Stimulated activated naive CD4-positive, alpha-beta T cell treated with Interleukin-2 at 50 U/mL for 16 hours (primary cell): ENCODE measurements at regions not wholly inside any gene's neighbourhood (a gene's known extent, or its start where the extent isn't known, plus 50 kb on each side); places are given as distances from the start of the nearest gene placed in this dataset.

Source experiments
- DNase-seq: peaks from one replicate; lab custom pipeline; 2025; lab: John Stamatoyannopoulos, UW

- no peak for DNase-seq
Measured at GRCh38 chr2:118278046-118278445, 189.8 kb downstream of the INSIG2 start.

DNA sequence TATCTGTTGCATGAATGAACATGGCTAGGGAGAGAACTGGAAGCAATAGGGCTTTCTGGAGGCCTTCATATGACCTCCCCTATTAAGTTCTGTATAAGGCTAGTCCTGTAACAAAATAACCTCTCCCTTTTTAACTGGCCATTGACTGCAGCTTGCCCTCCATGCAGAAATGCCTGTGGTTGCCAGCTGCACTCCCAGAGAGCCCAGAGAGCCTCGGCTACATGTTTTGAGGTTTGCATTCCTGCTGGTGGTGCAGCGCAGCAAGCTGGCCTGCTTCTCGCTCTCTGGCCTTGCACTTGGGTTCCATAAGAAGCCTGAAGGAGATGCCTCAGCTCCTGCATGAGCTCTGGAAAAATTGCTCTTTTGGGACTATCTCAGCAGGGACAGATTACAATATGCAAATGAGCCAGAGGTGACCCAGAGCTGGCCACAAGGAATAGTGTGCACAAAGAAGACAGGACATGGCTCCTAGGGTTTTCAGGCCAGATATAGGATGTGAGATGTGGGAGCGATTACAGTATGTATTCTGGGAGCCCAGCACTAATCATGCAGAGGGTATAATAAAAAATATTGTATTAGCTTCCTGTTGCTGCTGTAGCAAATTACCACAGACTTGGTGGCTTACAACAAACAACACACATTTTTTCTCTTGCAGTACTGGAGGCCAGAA, 186.7 kb downstream of the INSIG2 start:
- DNase-seq = no peak

- no peak for DNase-seq
Measured at GRCh38 chr2:118272391-118272790, 184.1 kb downstream of the INSIG2 start.

DNA sequence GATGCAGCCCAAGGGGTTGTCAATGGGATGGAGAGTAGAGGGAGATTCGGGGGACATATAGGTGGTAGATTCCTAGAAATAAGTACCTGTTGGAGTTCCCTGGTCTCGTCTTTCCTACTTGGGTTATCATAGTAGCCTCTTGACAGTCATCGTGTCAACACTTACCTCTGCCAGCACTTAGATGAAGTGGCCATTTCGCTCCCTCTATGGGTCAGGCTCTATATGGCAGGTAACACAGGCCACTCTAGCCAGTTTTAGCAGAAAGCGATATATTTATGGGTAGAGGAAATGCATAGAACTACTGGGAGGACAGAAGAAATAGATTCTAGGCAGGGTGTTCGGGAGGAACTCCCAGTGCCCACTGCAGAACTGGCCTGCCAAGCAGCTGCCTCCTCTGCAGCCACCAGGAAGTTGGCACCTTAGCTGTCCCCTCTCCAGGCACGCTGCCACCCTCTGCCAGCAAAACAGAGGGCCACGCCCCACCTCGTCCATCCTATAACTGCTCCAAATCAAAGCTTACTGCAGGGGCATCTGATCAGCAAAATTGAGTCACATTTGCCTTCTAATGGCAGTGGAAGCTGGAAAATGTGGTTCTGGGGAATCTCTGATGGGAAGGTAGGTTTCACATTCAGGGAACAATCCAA, 181.3 kb downstream of the INSIG2 start:
- DNase-seq = no peak

- DNase-seq = no peak
Measured at GRCh38 chr2:118268268-118268667, 180.0 kb downstream of the INSIG2 start.

DNA sequence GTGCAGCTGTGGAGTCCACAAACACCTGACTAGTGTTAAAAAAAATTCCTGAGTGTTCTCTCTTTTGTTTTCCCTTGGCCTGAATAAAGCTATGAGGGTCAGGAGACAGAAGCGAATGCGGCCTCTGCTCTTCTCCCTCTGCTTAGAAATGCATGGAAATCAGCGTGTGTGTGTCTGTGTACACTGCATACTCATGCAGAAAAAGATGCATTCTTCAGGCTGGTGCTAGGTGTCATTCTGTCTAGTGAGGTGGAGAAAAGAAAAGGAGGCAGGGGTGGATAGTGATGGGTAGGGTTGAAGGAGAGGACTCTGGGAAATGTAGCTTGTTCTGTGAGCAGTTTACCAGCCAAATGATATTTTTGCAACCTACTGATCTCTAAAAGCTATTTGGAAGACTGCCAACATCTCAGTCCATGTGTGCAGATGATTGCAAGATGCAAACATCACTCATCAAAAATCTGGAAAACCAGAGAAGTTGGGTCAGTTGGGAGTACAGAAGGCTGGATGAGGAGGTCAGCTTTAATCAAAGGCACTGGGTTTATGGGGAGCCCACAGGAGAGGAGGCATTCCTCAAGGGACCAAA, 177.7 kb downstream of the INSIG2 start:
- no peak for DNase-seq

GRCh38 chr2:118264232-118264990, 176.1 kb downstream of the INSIG2 start:
- DNase-seq = no peak

DNA sequence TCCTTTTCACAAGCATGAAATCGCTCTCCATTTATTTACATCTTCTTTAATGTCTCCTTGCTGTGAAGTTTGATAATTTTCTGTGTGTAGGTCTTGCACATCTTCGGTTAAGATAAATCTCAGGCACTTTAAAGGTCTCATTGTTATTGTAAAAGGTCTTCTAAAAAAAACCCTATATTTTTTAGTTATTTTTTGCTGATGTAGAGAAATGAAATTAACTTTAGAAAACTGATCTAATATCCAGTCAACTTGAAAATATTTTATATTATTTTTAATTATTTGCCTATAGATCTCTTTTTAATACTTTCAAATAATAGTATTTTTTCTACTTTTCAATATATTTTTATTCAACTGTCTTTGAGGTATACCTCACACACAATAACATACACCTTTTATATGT, 169.4 kb downstream of the INSIG2 start:
- no peak for DNase-seq

DNA sequence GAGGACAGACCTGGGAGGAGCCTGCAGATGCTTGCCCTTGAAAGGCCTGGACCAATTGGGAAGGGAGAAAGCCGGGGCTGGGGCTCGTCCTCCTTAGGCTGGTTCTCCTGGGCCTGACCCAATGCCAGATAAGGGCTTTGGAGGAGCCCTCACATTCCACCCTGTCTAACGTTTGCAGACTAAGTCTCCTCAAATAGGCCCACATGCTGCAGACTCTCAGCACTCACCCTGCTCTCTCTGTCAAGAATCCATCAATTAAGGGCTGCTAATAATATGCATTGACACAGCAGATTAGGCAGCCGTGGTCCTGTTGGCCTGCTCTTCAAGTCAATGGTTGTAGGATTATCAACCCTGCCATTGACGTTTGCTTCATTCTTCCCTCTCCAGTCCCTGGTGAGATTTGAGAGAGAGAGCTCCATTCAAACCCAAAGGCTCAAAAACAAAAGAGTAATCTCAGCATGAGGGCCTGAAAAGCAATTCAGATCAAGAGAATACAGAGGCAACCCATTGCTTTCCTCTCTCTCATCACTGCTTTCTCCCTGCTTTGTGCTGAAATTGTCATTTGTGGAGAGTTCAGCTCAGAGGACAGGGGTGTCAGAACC, 167.6 kb downstream of the INSIG2 start:
- no peak for DNase-seq

- DNase-seq = no peak
Measured at GRCh38 chr2:118255301-118255700, 167.0 kb downstream of the INSIG2 start.

DNA sequence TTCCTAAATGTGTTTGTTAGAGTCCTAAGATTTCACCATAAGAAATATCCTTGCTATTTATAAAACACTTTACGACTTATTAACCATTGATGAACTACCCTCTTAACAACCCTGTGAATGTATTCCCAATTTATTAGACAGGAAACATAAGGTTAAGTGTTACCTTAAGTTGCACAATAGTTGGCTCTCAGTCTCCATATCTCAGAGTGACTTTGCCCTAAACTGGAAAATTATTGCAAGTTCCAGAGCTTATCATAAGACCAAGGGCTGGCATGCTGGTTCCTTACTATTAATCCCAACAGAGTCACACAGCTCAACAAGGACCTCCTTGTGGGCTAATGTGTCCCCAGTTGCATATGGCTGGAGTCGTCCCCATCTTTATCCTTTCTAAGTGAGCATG, 165.8 kb downstream of the INSIG2 start:
- DNase-seq = no peak

GRCh38 chr2:118251427-118251826, 163.2 kb downstream of the INSIG2 start:
- DNase-seq = no peak

DNA sequence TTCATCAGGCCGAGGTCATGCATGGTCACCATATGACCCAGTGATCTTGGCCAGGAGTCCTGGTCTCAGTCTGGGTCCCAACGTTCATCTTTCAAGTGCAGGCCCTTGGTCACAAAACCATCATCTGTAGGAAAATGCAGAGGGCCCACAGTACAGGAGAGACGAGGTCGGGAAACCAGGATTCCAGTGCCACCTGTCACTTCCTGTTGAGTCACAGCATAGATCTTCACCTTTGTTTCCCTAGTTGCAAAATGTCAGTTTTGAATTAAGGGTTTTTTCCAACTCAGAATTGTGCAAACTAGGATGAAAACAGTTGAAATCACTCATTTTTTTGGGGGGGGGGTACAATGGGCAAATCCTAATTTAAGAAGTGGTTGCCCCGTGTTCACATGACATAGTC, 162.2 kb downstream of the INSIG2 start:
- no peak for DNase-seq

- DNase-seq = no peak
Measured at GRCh38 chr2:118250001-118250400, 161.7 kb downstream of the INSIG2 start.

DNA sequence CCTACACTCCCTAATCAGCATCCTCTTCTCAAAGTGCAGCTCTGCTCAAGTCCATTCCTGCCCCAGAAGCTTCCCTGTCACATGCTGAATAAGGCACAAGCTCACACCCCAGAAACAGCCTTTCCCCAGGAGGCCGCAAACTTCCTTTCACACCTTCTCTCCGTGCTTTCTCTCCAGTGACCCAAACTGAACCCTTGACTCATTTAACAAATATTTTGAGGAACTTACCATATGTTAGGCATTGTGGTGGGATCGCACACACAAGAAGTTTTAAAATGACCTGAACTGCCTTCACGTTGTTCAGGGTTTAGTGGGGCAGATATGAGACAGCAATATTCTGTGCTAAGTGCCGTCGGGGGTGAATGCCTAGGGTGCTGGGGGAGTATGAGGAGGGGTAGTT, 161.3 kb downstream of the INSIG2 start:
- DNase-seq = no peak

- no peak for DNase-seq
Measured at GRCh38 chr2:118246726-118247125, 158.5 kb downstream of the INSIG2 start.

- no peak for DNase-seq
Measured at GRCh38 chr2:118246079-118246478, 157.8 kb downstream of the INSIG2 start.

DNA sequence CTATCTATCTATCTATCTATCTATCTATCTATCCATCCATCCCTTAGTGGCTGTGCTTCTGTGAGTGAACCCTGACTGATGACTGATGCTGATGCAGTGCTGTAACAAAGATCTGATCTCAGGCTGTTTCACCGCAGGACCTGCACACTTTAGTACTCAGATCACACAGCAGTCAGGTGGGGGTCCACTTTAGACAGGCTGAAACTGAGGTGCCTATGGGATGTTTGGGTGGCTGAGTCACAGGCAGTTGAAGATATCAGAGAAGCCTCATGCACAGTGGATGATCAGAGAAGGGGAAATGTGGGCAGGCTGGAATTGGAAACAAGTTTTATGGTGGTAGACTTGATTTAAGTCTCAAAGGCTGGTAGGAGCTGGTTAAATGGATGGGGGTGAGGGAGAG, 156.4 kb downstream of the INSIG2 start:
- no peak for DNase-seq

- no peak for DNase-seq
Measured at GRCh38 chr2:118243031-118243430, 154.8 kb downstream of the INSIG2 start.

GRCh38 chr2:118242216-118242615, 153.9 kb downstream of the INSIG2 start:
- DNase-seq = no peak

GRCh38 chr2:118241128-118241527, 152.9 kb downstream of the INSIG2 start:
- DNase-seq = no peak

DNA sequence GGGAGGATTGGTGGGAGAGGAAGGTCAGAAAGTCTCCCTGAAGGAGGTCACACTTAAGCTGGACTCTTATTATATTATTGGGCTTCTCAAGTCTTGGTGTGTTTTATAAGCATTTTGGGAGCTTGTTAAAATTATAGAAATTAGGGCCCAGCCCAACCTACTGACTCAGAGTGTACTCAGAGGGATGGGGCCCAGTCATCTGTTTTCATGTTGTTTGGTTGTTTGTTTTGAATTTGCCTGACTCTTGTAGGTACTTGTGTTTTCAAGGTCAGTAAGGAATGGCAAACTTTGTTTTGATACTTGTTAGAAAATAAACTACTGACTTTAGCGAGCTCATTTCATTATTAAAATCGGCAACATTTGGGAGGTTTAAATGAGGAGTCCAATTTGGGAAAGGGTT, 152.0 kb downstream of the INSIG2 start:
- DNase-seq = no peak

- no peak for DNase-seq
Measured at GRCh38 chr2:118239284-118239683, 151.0 kb downstream of the INSIG2 start.
